H9 (cell line): ENCODE measurements at regions not wholly inside any gene's neighbourhood (a gene's known extent, or its start where the extent isn't known, plus 50 kb on each side); places are given as distances from the start of the nearest gene placed in this dataset.

ENCODE experiments used
- DNase-seq: peaks from one replicate; pipeline ENCODE4 v3.0.0-alpha.2; 2017
- H2AFZ ChIP-seq: one replicate; pipeline ENCODE4 v1.6.1; 2013; ENCODE audit warnings: mild to moderate bottlenecking, low read length, control low read depth, moderate library complexity
- H2AK5ac ChIP-seq: 2 replicates; pipeline ENCODE4 v1.6.1; 2013; ENCODE audit warnings: low read length, control low read depth, mixed read lengths; ENCODE audit not compliant: insufficient read length
- H2BK120ac ChIP-seq: one replicate; pipeline ENCODE4 v1.6.1; 2013; ENCODE audit warnings: low read depth, mild to moderate bottlenecking, low read length, control low read depth, inconsistent platforms; ENCODE audit not compliant: poor library complexity, severe bottlenecking
- H2BK12ac ChIP-seq: 2 replicates; pipeline ENCODE4 v1.6.1; 2013; ENCODE audit warnings: low read length, control low read depth, mixed read lengths, low read depth; ENCODE audit not compliant: insufficient read length
- H2BK15ac ChIP-seq: 2 replicates; pipeline ENCODE4 v1.6.1; 2013; ENCODE audit warnings: low read depth, low read length, control low read depth
- H2BK20ac ChIP-seq: one replicate; pipeline ENCODE4 v1.6.1; 2013; ENCODE audit warnings: low read depth, mild to moderate bottlenecking, low read length, control low read depth, inconsistent platforms; ENCODE audit not compliant: poor library complexity, severe bottlenecking
- H2BK5ac ChIP-seq: 2 replicates; pipeline ENCODE4 v1.6.1; 2013; ENCODE audit warnings: low read length, control low read depth, mixed read lengths; ENCODE audit not compliant: insufficient read length
- H3K14ac ChIP-seq: 2 replicates; pipeline ENCODE4 v1.6.1; 2013; ENCODE audit warnings: low read length, control low read depth; ENCODE audit not compliant: insufficient read depth
- H3K18ac ChIP-seq: 2 replicates; pipeline ENCODE4 v1.6.1; 2013; ENCODE audit warnings: low read depth, mild to moderate bottlenecking, mixed read lengths, low read length, control low read depth; ENCODE audit not compliant: insufficient read length
- H3K23ac ChIP-seq: 2 replicates; pipeline ENCODE4 v1.6.1; 2013; ENCODE audit warnings: low read length, control low read depth, mixed read lengths, low read depth; ENCODE audit not compliant: insufficient read length
- H3K23me2 ChIP-seq: 2 replicates; pipeline ENCODE4 v1.6.1; 2013; ENCODE audit warnings: low read depth, mild to moderate bottlenecking, mixed read lengths, low read length, control low read depth; ENCODE audit not compliant: insufficient read length, poor library complexity, severe bottlenecking
- H3K27ac ChIP-seq: 2 replicates; pipeline ENCODE4 v1.5.1; 2013; ENCODE audit warnings: low read length, control low read depth, mixed read lengths, low read depth; ENCODE audit not compliant: insufficient read length
- H3K27me3 ChIP-seq: 2 replicates; pipeline ENCODE4 v1.6.1; 2013; ENCODE audit warnings: low read length, control low read depth, inconsistent platforms; ENCODE audit not compliant: insufficient read depth
- H3K4ac ChIP-seq: 2 replicates; pipeline ENCODE4 v1.6.1; 2013; ENCODE audit warnings: low read depth, mild to moderate bottlenecking, control low read depth, inconsistent platforms, low read length, moderate library complexity
- H3K4me1 ChIP-seq: 2 replicates; pipeline ENCODE4 v1.6.1; 2013; ENCODE audit warnings: low read length, control low read depth, inconsistent platforms; ENCODE audit not compliant: insufficient read depth
- H3K4me2 ChIP-seq: 2 replicates; pipeline ENCODE4 v1.6.1; 2013; ENCODE audit warnings: low read length, control low read depth, mixed read lengths; ENCODE audit not compliant: insufficient read length, insufficient read depth
- H3K56ac ChIP-seq: 2 replicates; pipeline ENCODE4 v1.6.1; 2013; ENCODE audit warnings: low read depth, mild to moderate bottlenecking, mixed read lengths, low read length, control low read depth; ENCODE audit not compliant: insufficient read length
- H3K79me1 ChIP-seq: 2 replicates; pipeline ENCODE4 v1.6.1; 2013; ENCODE audit warnings: low read depth, mild to moderate bottlenecking, moderate library complexity, low read length, control low read depth, inconsistent platforms; ENCODE audit not compliant: insufficient read depth, poor library complexity, severe bottlenecking
- H3K79me2 ChIP-seq: 2 replicates; pipeline ENCODE4 v1.6.1; 2013; ENCODE audit warnings: low read length, control low read depth, inconsistent platforms; ENCODE audit not compliant: insufficient read depth
- H3K9ac ChIP-seq: 2 replicates; pipeline ENCODE4 v1.6.1; 2013; ENCODE audit warnings: low read length, control low read depth, mixed read lengths; ENCODE audit not compliant: insufficient read length; ENCODE audit errors: extremely low read depth
- H3K9me3 ChIP-seq: one replicate; pipeline ENCODE4 v1.6.1; 2013; ENCODE audit warnings: low read depth, low read length, inconsistent platforms; ENCODE audit not compliant: control insufficient read depth
- H3T11ph ChIP-seq: one replicate; pipeline ENCODE4 v1.6.1; 2013; ENCODE audit warnings: mild to moderate bottlenecking, low read length, control low read depth, inconsistent platforms
- H4K20me1 ChIP-seq: one replicate; pipeline ENCODE4 v1.6.1; 2013; ENCODE audit not compliant: control insufficient read depth, insufficient read length, insufficient read depth
- H4K5ac ChIP-seq: 2 replicates; pipeline ENCODE4 v1.6.1; 2013; ENCODE audit warnings: low read depth, mild to moderate bottlenecking, mixed read lengths, low read length, control low read depth; ENCODE audit not compliant: insufficient read length
- H4K8ac ChIP-seq: replicated peaks from 2 replicates; pipeline ENCODE4 v1.6.1; 2013; ENCODE audit warnings: low read length, control low read depth, mixed read lengths, low read depth; ENCODE audit not compliant: insufficient read length
- H4K91ac ChIP-seq: 2 replicates; pipeline ENCODE4 v1.6.1; 2013; ENCODE audit warnings: low read depth, mild to moderate bottlenecking, moderate library complexity, mixed read lengths, low read length, control low read depth; ENCODE audit not compliant: insufficient read length
- H3K27ac Mint-ChIP-seq, 3 experiments: 2 replicates in 2 of 3; 3 replicates in 1 of 3; pipeline ENCODE4 v1.8.0; 2020 to 2021; ENCODE audit warnings: mixed read lengths in 3 of 3, mild to moderate bottlenecking in 1 of 3, moderate library complexity in 1 of 3
- H3K27me3 Mint-ChIP-seq: 2 replicates; pipeline ENCODE4 v1.8.0; 2021; ENCODE audit warnings: low read depth, mild to moderate bottlenecking, moderate library complexity, mixed read lengths
- H3K36me3 Mint-ChIP-seq, 3 experiments: 2 replicates in 2 of 3; 3 replicates in 1 of 3; pipeline ENCODE4 v1.8.0; 2020 to 2021; ENCODE audit warnings: low read depth in 3 of 3, mixed read lengths in 3 of 3; ENCODE audit not compliant: insufficient read depth in 1 of 3
- H3K4me1 Mint-ChIP-seq, 2 experiments: 2 replicates each; pipeline ENCODE4 v1.8.0; 2020; ENCODE audit warnings: mixed read lengths in 2 of 2
- H3K4me3 Mint-ChIP-seq, 2 experiments: 2 replicates in 1 of 2; 3 replicates in 1 of 2; pipeline ENCODE4 v1.8.0; 2020 to 2021; ENCODE audit warnings: mild to moderate bottlenecking in 2 of 2, mixed read lengths in 2 of 2, moderate library complexity in 1 of 2
- H3K9me3 Mint-ChIP-seq, 2 experiments: 2 replicates in 1 of 2; 3 replicates in 1 of 2; pipeline ENCODE4 v1.8.0; 2020; ENCODE audit warnings: mild to moderate bottlenecking in 2 of 2, mixed read lengths in 2 of 2, moderate library complexity in 1 of 2
- CTCF ChIP-seq: fragments of 200-600 bp; sonication (generic); conservative IDR thresholded peaks from 3 replicates; pipeline ENCODE4 v1.8.0; 2021; ENCODE audit warnings: antibody characterized with exemption, mild to moderate bottlenecking
- WGBS: extraction: QIAGEN DNeasy Blood & Tissue Kit; methylation state at CpG from one replicate; pipeline ENCODE4 v1.1.7; 2013; ENCODE audit warnings: missing lambda C conversion rate, low lambda C conversion rate, mixed read lengths; ENCODE audit not compliant: insufficient read length; ENCODE audit errors: extremely low coverage; 5-methylcytosine and 5-hydroxymethylcytosine counted together

GRCh38 chrX:121150217-121150616 is 102.8 kb downstream of the GLUD2 start:
- Histone ChIP-seq H2BK12ac (no peak overlapping the region), H3K14ac (no peak overlapping the region), H4K5ac (no peak overlapping the region), H3K23ac (no peak overlapping the region), H4K20me1 (no peaks in the 10 kb centered on the region), H3K56ac (no peak overlapping the region), H3K4ac (no peak overlapping the region), H2BK20ac (no peak overlapping the region), H3K27me3 (no peaks in the 10 kb centered on the region), H2AK5ac (no peak overlapping the region), H4K91ac (no peak overlapping the region), H3K9ac (no peak overlapping the region), H4K8ac (no peak overlapping the region), H3K9me3 (peaks cover 32% of the 10 kb centered on the region), H2BK15ac (no peak overlapping the region), H2BK5ac (no peak overlapping the region), H3K23me2 (no peaks in the 10 kb centered on the region), H3K79me1 (no peaks in the 10 kb centered on the region), H2BK120ac (no peak overlapping the region), H3K18ac (no peak overlapping the region), H3K4me2 (no peak overlapping the region), H3K4me1 (no peaks in the 10 kb centered on the region), H3K27ac (no peak overlapping the region), H3T11ph (no peak overlapping the region), H3K79me2 (no peaks in the 10 kb centered on the region), H2AFZ (no peak overlapping the region)
- no peak for TF ChIP-seq CTCF
- WGBS, result no CpG with 5 or more reads among the region's 1 CpG
- Mint-ChIP-seq H3K9me3 (peaks cover 57 to 71% of the 10 kb centered on the region in 2 experiments), H3K4me3 (no peak overlapping the region), H3K27ac (no peak overlapping the region; a peak in 1 of 7 replicates), H3K27me3 (peaks cover 50% of the 10 kb centered on the region), H3K36me3 (no peaks in the 10 kb centered on the region; a peak in 1 of 7 replicates), H3K4me1 (peaks cover 9 to 17% of the 10 kb centered on the region in 2 experiments)
- DNase-seq, result no peak
